GM19452 (cell line): ENCODE measurements at regions not wholly inside any gene's neighbourhood (a gene's known extent, or its start where the extent isn't known, plus 50 kb on each side); places are given as distances from the start of the nearest gene placed in this dataset.

Source experiments
- ATAC-seq: cut with Tn5 transposase; IDR thresholded peaks from one replicate; pipeline ENCODE4 v1.9.1; 2021; ENCODE audit not compliant: unreplicated experiment

GRCh38 chr1:209276321-209276720 lies 307.2 kb upstream of the CAMK1G start:
- ATAC-seq, result no peak

GRCh38 chr1:209277662-209278061 lies 305.9 kb upstream of the CAMK1G start:
- ATAC-seq, result no peak

- no peak for ATAC-seq
Observed at GRCh38 chr1:209291715-209292114, 291.8 kb upstream of the CAMK1G start.

- no peak for ATAC-seq
Observed at GRCh38 chr1:209302779-209303568, 280.5 kb upstream of the CAMK1G start.

- ATAC-seq, result no peak
Observed at GRCh38 chr1:209304166-209304565, 279.3 kb upstream of the CAMK1G start.

GRCh38 chr1:209305221-209305954 lies 278.1 kb upstream of the CAMK1G start:
- no peak for ATAC-seq

- ATAC-seq, result no peak
Observed at GRCh38 chr1:209307846-209308245, 275.7 kb upstream of the CAMK1G start.

GRCh38 chr1:209309198-209309597 lies 274.3 kb upstream of the CAMK1G start:
- ATAC-seq, result no peak

- ATAC-seq, result no peak
Observed at GRCh38 chr1:209311770-209312169, 271.7 kb upstream of the CAMK1G start.

GRCh38 chr1:209316929-209317328 lies 266.6 kb upstream of the CAMK1G start:
- ATAC-seq, result no peak

- ATAC-seq, result no peak
Observed at GRCh38 chr1:209318181-209319056, 265.1 kb upstream of the CAMK1G start.

GRCh38 chr1:209319057-209319432 lies 264.5 kb upstream of the CAMK1G start:
- ATAC-seq, result no peak

GRCh38 chr1:209319549-209319948 lies 264.0 kb upstream of the CAMK1G start:
- ATAC-seq, result no peak

GRCh38 chr1:209323743-209324142 lies 259.8 kb upstream of the CAMK1G start:
- ATAC-seq, result no peak

GRCh38 chr1:209324901-209325871 lies 258.3 kb upstream of the CAMK1G start:
- no peak for ATAC-seq

- ATAC-seq, result no peak
Observed at GRCh38 chr1:209326076-209326475, 257.4 kb upstream of the CAMK1G start.

- no peak for ATAC-seq
Observed at GRCh38 chr1:209326831-209327230, 256.7 kb upstream of the CAMK1G start.

GRCh38 chr1:209328196-209328595 lies 255.3 kb upstream of the CAMK1G start:
- no peak for ATAC-seq

- ATAC-seq, result peak; percentile 95
Observed at GRCh38 chr1:209335178-209335577, 248.3 kb upstream of the CAMK1G start.

GRCh38 chr1:209341146-209341545 lies 242.4 kb upstream of the CAMK1G start:
- ATAC-seq, result no peak
